ENCODE measurements at regions not wholly inside any gene's neighbourhood (a gene's known extent, or its start where the extent isn't known, plus 50 kb on each side); places are given as distances from the start of the nearest gene placed in this dataset.

DNA sequence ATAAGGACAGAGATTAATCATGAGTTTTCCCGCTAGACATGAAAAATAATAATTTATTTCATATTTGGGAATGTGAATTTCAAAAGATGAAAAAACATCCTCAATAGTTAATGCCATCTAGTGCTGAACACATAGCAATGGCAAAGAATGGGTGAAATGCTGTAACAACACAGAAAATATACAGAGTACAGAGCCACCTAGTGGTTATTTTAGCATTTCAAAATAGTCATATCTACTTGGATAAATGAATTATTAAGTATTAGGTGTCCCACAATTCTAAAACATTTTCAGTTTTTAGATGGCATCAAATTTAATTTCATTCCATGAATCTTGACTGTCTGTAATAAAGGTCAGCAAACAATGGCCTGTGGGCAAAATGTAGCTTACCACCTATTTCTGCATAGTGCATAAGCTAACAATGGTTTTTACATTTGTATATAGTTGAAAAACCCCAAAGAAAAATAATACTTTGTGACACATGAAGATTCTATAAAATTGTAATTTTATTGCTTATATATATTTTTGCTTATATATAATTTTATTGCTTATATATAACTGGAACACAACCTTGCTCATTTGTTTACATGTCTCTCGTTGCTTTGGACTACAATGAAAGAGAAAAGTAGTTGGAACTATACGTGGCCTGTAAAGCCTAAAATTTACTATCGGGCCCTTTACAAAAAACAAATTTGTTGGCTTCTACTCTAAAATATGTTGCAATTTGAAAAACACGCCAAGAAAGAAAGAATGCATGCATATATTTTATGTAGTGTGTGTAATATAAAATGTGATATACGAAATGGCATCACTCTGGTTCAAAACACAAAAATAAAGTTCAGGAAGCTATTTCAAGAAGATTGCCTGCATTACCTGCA is 99.1 kb upstream of the FAM47C start:
- DNase-seq = no peak
- H3K27ac ChIP-seq (ENCODE audit: low read length) = no peak overlapping the region
- Mint-ChIP-seq H3K4me3 (no peak overlapping the region), H3K9me3 (peaks cover 0 to 2% of the 10 kb centered on the region in 2 donors), H3K27ac (no peak overlapping the region), H3K4me1 (no peaks in the 10 kb centered on the region), H3K27me3 (ENCODE audit: low read depth in 2 of 2) (no peaks in the 10 kb centered on the region), H3K36me3 (no peaks in the 10 kb centered on the region)
- no peaks in the 10 kb centered on the region for H3K36me3 ChIP-seq (ENCODE audit: control insufficient read depth, insufficient read depth, low read length)
- H3K27me3 ChIP-seq (ENCODE audit: control insufficient read depth, insufficient read depth, low read length) = no peaks in the 10 kb centered on the region
- intact Hi-C loops (cut with micrococcal nuclease) = no loop called here
- no peaks in the 10 kb centered on the region for H3K4me1 ChIP-seq (ENCODE audit: control insufficient read depth, insufficient read depth, low read length)
- ATAC-seq = no peak
- no peak overlapping the region for H3K4me3 ChIP-seq (ENCODE audit: low read length)
- TF ChIP-seq, protein P1, sequence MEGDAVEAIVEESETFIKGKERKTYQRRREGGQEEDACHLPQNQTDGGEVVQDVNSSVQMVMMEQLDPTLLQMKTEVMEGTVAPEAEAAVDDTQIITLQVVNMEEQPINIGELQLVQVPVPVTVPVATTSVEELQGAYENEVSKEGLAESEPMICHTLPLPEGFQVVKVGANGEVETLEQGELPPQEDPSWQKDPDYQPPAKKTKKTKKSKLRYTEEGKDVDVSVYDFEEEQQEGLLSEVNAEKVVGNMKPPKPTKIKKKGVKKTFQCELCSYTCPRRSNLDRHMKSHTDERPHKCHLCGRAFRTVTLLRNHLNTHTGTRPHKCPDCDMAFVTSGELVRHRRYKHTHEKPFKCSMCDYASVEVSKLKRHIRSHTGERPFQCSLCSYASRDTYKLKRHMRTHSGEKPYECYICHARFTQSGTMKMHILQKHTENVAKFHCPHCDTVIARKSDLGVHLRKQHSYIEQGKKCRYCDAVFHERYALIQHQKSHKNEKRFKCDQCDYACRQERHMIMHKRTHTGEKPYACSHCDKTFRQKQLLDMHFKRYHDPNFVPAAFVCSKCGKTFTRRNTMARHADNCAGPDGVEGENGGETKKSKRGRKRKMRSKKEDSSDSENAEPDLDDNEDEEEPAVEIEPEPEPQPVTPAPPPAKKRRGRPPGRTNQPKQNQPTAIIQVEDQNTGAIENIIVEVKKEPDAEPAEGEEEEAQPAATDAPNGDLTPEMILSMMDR (IDR thresholded peaks at IDR 0.05) = no peak
- WGBS (ENCODE audit: insufficient coverage) = no CpG with 5 or more reads among the region's 6 CpGs
- H3K9me3 ChIP-seq (ENCODE audit: control insufficient read depth, insufficient read depth, low read length) = no peaks in the 10 kb centered on the region

DNA sequence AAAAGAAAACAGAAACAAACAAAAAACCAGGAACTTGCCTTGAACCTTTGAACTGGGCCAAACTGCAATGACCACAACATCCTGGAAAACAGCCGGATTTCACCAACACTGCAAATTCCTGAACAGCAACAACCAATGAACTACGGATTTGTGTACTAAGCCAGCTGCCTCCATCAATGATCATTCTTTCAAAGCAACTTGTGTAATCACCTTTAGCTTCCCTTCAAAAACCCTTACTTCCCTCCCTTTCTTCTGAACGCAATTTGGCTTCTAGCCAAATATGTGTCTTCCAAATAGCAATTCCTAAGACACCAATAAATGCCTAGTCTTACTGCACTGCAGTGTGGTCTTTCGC is 98.5 kb upstream of the FAM47C start:
- 48% methylated on average over 2 of the region's 4 CpGs for WGBS (ENCODE audit: insufficient coverage)
- Mint-ChIP-seq H3K27me3 (ENCODE audit: low read depth in 2 of 2) (no peaks in the 10 kb centered on the region), H3K4me3 (no peak overlapping the region), H3K27ac (no peak overlapping the region), H3K36me3 (no peaks in the 10 kb centered on the region), H3K9me3 (peaks cover 0 to 2% of the 10 kb centered on the region in 2 donors), H3K4me1 (no peaks in the 10 kb centered on the region)
- Histone ChIP-seq H3K36me3 (ENCODE audit: control insufficient read depth, insufficient read depth, low read length) (no peaks in the 10 kb centered on the region), H3K4me1 (ENCODE audit: control insufficient read depth, insufficient read depth, low read length) (no peaks in the 10 kb centered on the region), H3K4me3 (ENCODE audit: low read length) (no peak overlapping the region), H3K9me3 (ENCODE audit: control insufficient read depth, insufficient read depth, low read length) (no peaks in the 10 kb centered on the region), H3K27me3 (ENCODE audit: control insufficient read depth, insufficient read depth, low read length) (no peaks in the 10 kb centered on the region), H3K27ac (ENCODE audit: low read length) (no peak overlapping the region)
- ATAC-seq (no peak), DNase-seq (no peak)
- TF ChIP-seq, protein P1 (IDR thresholded peaks at IDR 0.05) = no peak
- intact Hi-C loops (cut with micrococcal nuclease) = no loop called here

DNA sequence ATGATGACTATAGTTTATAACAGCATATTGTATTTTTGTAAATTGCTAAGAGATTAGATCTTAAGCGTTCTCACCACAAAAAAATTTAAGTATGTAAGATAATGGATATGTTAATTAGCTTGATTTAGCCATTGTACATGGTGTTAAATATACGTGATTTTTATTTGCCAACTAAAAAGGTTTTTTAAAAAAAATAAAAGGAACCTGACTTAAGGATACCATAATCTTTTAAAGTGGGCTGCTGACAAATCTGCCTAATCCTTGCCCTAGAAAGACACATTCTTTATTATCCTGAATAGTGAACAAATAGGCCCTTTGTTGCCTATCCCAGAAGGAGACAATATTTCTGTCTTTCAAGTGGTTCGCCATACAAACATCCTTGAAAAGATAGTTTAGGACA is 94.6 kb upstream of the FAM47C start:
- no peaks in the 10 kb centered on the region for H3K4me1 Mint-ChIP-seq
- Histone ChIP-seq H3K4me3 (ENCODE audit: low read length) (no peak overlapping the region), H3K27ac (ENCODE audit: low read length) (no peak overlapping the region), H3K4me1 (ENCODE audit: control insufficient read depth, insufficient read depth, low read length) (no peaks in the 10 kb centered on the region), H3K9me3 (ENCODE audit: control insufficient read depth, insufficient read depth, low read length) (no peaks in the 10 kb centered on the region), H3K36me3 (ENCODE audit: control insufficient read depth, insufficient read depth, low read length) (no peaks in the 10 kb centered on the region), H3K27me3 (ENCODE audit: control insufficient read depth, insufficient read depth, low read length) (no peaks in the 10 kb centered on the region)
- DNase-seq (no peak), ATAC-seq (no peak)
- peaks cover 0 to 5% of the 10 kb centered on the region in 2 donors for H3K9me3 Mint-ChIP-seq
- H3K36me3 Mint-ChIP-seq = no peaks in the 10 kb centered on the region
- no peaks in the 10 kb centered on the region for H3K27me3 Mint-ChIP-seq (ENCODE audit: low read depth in 2 of 2)
- H3K4me3 Mint-ChIP-seq = no peak overlapping the region
- TF ChIP-seq, protein P1 (IDR thresholded peaks at IDR 0.05) = no peak
- no peak overlapping the region for H3K27ac Mint-ChIP-seq
- no CpG with 5 or more reads among the region's 3 CpGs for WGBS (ENCODE audit: insufficient coverage)
- intact Hi-C loops (cut with micrococcal nuclease) = no loop called here

DNA sequence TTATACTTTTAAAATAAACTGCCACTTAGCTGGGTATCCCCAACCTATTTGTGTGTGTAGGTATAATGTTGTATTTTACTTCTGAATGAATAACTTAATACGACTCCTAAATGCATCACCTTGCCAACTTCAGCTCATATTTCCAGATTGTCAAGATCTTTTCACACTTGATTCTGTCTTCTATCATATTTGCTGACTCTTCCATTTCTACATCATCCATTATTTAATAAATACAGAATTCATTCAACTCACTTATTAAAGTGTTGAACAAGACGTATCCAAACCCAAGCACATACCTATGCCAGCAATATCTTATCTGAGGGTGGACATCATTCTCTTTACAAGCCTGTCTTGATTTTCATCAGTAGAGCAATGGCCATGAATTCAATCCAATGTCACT is 91.2 kb upstream of the FAM47C start:
- no peak for DNase-seq
- no peak for ATAC-seq
- intact Hi-C loops (cut with micrococcal nuclease) = no loop called here
- Histone ChIP-seq H3K27me3 (ENCODE audit: control insufficient read depth, insufficient read depth, low read length) (no peaks in the 10 kb centered on the region), H3K4me1 (ENCODE audit: control insufficient read depth, insufficient read depth, low read length) (no peaks in the 10 kb centered on the region), H3K36me3 (ENCODE audit: control insufficient read depth, insufficient read depth, low read length) (no peaks in the 10 kb centered on the region), H3K4me3 (ENCODE audit: low read length) (no peak overlapping the region), H3K9me3 (ENCODE audit: control insufficient read depth, insufficient read depth, low read length) (no peaks in the 10 kb centered on the region), H3K27ac (ENCODE audit: low read length) (no peak overlapping the region)
- peaks cover 0 to 5% of the 10 kb centered on the region in 2 donors for H3K9me3 Mint-ChIP-seq
- 83% methylated on average over 1 of the region's 2 CpGs for WGBS (ENCODE audit: insufficient coverage)
- H3K4me3 Mint-ChIP-seq = no peak overlapping the region
- no peaks in the 10 kb centered on the region for H3K27me3 Mint-ChIP-seq (ENCODE audit: low read depth in 2 of 2)
- TF ChIP-seq, protein P1 (IDR thresholded peaks at IDR 0.05) = no peak
- H3K36me3 Mint-ChIP-seq = no peaks in the 10 kb centered on the region
- H3K27ac Mint-ChIP-seq = no peak overlapping the region
- H3K4me1 Mint-ChIP-seq = no peaks in the 10 kb centered on the region
